Gastrocnemius medialis (tissue), 4 donors: ENCODE measurements at regions not wholly inside any gene's neighbourhood (a gene's known extent, or its start where the extent isn't known, plus 50 kb on each side); places are given as distances from the start of the nearest gene placed in this dataset.

Source experiments
- ATAC-seq, 2 donors: fragments of 150-250 bp; one replicate each; pipeline ENCODE4 v1.9.1; 2016
- DNase-seq, 2 donors: peaks; one replicate each; pipeline ENCODE4 v3.0.0-alpha.2; 2019
- H3K27ac ChIP-seq, 4 donors: fragments of 200-600 bp; sonication (generic); 1 replicate in 1 of 4; 2 replicates in 3 of 4; pipeline ENCODE4 v1.5.1; 2016 to 2018; ENCODE audit warnings: mild to moderate bottlenecking in 2 of 4, moderate library complexity in 1 of 4
- H3K27me3 ChIP-seq, 3 donors: fragments of 200-600 bp; sonication (generic) in 2 of 3; 1 replicate in 1 of 3; 2 replicates in 2 of 3; pipeline versions ENCODE4 v1.5.1 to v1.6.0; 2016 to 2019; ENCODE audit warnings: mild to moderate bottlenecking in 1 of 3, moderate library complexity in 1 of 3
- H3K36me3 ChIP-seq, 2 donors: fragments of 200-600 bp; sonication (generic) in 1 of 2; one replicate each; pipeline ENCODE4 v1.5.1; 2017 to 2018
- H3K4me1 ChIP-seq, 2 donors: fragments of 200-600 bp; sonication (generic) in 1 of 2; one replicate each; pipeline ENCODE4 v1.5.1; 2016 to 2017; ENCODE audit warnings: mild to moderate bottlenecking in 2 of 2
- H3K4me3 ChIP-seq, 4 donors: fragments of 200-600 bp; sonication (generic) in 3 of 4; 1 replicate in 1 of 4; 2 replicates in 3 of 4; pipeline ENCODE4 v1.5.1; 2016 to 2019; ENCODE audit warnings: mild to moderate bottlenecking in 2 of 4
- H3K9me3 ChIP-seq, 3 donors: fragments of 200-600 bp; sonication (generic) in 2 of 3; 1 replicate in 1 of 3; 2 replicates in 2 of 3; pipeline ENCODE4 v1.5.1; 2016 to 2019
- POLR2A ChIP-seq, 2 donors: fragments of 450-650 bp; IDR thresholded peaks; one replicate each; pipeline ENCODE4 v1.6.1; 2017; ENCODE audit warnings: antibody characterized with exemption in 2 of 2, mild to moderate bottlenecking in 2 of 2, moderate library complexity in 2 of 2
- in situ Hi-C, 4 donors: fragments of 200-750 bp; cut with MboI; loops; one replicate each; pipeline versions ENCODE4 v1.15.0 to v1.8.0; 2017; ENCODE audit warnings: low sequenced_read_pairs in 4 of 4
- intact Hi-C: fragments of 100-400 bp; cut with DNase I; formaldehyde crosslinking; loops from one replicate; pipeline ENCODE4 v1.15.1; 2023; ENCODE audit warnings: low total_unique reads
- TF ChIP-seq, protein P1 (sequence below), 5 experiments: fragments of 450-650 bp in 3 of 5; fragments of 200-600 bp in 2 of 5; sonication (generic) in 2 of 5; IDR thresholded peaks in 4 of 5; conservative IDR thresholded peaks in 1 of 5; 1 replicate in 4 of 5; 2 replicates in 1 of 5; pipeline ENCODE4 v1.5.1; 2016 to 2019; ENCODE audit warnings: antibody characterized with exemption in 5 of 5, mild to moderate bottlenecking in 3 of 5, moderate library complexity in 3 of 5

DNA sequence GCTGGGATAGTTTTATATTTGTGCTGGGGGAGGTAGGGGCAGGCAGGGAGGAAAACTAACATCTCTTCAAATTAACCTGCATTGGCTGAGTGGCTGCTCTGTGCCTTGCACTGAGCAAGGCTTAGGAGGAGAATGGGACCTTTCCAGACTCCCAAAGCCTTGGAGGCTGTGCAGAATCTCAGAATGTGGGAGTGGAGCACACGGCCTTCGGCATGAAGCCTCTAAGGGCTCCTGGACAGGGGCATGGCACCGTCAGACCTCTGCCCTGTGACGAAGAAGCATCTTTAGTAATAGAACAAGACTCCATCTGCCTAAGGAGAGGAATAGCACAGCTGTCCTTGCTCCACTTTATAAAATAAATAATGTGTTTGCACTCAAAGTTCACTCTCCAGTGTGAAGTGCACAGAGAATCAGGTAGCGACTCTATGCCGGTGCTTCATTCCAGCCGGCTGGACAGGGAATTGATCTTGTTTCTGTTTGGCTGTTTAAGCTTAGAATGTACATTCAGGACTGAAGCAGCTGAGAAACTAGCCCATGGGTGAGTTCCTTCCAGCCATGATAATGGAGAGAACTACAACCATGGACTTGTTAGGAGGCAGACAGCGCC lies 228.5 kb upstream of the ADAMTS9 start:
- H3K4me1 ChIP-seq, result peaks cover 11 to 12% of the 10 kb centered on the region in 2 donors
- TF ChIP-seq, protein P1, sequence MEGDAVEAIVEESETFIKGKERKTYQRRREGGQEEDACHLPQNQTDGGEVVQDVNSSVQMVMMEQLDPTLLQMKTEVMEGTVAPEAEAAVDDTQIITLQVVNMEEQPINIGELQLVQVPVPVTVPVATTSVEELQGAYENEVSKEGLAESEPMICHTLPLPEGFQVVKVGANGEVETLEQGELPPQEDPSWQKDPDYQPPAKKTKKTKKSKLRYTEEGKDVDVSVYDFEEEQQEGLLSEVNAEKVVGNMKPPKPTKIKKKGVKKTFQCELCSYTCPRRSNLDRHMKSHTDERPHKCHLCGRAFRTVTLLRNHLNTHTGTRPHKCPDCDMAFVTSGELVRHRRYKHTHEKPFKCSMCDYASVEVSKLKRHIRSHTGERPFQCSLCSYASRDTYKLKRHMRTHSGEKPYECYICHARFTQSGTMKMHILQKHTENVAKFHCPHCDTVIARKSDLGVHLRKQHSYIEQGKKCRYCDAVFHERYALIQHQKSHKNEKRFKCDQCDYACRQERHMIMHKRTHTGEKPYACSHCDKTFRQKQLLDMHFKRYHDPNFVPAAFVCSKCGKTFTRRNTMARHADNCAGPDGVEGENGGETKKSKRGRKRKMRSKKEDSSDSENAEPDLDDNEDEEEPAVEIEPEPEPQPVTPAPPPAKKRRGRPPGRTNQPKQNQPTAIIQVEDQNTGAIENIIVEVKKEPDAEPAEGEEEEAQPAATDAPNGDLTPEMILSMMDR (IDR thresholded peaks at IDR 0.05 in 4 of 5, conservative IDR thresholded peaks at IDR 0.05 in 1 of 5), result no peak
- no peaks in the 10 kb centered on the region for H3K27me3 ChIP-seq
- peak overlapping the region; percentile 2 to 50 (median 28) for H3K27ac ChIP-seq
- DNase-seq, result no peak
- intact Hi-C loops (no loop called here), in situ Hi-C loops (no loop called here)
- no peak for ATAC-seq
- no peaks in the 10 kb centered on the region for H3K9me3 ChIP-seq
- H3K36me3 ChIP-seq, result no peaks in the 10 kb centered on the region
- H3K4me3 ChIP-seq, result no peak overlapping the region

DNA sequence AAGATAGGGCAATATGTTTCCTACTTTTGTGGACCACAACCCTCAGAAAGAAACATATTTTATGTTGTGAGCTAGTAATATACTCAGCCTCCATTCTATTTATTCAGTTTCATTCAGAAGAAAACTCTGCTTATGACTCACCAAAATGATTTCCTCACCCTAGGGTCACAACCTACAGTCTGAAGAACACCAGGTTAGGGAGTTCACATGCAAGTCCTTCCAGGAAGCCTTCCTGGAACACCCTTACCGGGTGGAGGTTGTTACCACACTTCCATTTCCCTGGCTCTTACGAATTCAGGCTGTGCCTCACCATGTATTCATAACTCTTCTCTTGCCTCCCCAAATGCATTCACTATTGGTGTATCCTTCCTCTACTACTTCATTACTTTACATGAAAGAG lies 228.0 kb upstream of the ADAMTS9 start:
- TF ChIP-seq POLR2A (IDR thresholded peaks at IDR 0.05), result no peak
- TF ChIP-seq, protein P1 (IDR thresholded peaks at IDR 0.05 in 4 of 5, conservative IDR thresholded peaks at IDR 0.05 in 1 of 5), result no peak
- H3K27ac ChIP-seq, result peak overlapping the region in 3 of 4 donors; percentile 2 to 50 (median 37)
- peaks cover 11 to 12% of the 10 kb centered on the region in 2 donors for H3K4me1 ChIP-seq
- no peak for DNase-seq
- intact Hi-C loops (no loop called here), in situ Hi-C loops (no loop called here)
- H3K27me3 ChIP-seq, result no peaks in the 10 kb centered on the region
- H3K4me3 ChIP-seq, result no peak overlapping the region
- H3K36me3 ChIP-seq, result no peaks in the 10 kb centered on the region
- no peaks in the 10 kb centered on the region for H3K9me3 ChIP-seq
- ATAC-seq, result peak; percentile 56 to 66

DNA sequence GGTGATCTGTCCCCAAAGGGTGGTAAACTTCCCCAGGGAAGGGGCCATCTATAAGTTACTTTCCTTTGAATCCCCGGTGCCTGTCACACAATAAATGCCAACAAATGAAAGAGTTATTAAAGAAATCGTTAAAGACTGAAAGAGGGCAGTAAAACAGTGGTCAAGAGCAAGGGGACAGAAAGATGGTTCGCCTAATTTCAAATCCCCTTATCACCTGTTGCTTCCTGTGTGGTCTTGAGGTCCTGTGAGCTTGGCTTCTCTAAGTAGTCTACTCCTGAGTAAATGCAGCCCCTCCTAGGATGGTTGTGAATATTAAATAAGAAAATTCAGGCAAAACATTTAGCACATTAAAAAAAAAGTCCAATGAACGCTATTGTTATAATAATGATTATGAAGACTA lies 225.7 kb upstream of the ADAMTS9 start:
- in situ Hi-C loops, result no loop called here
- ATAC-seq (no peak), DNase-seq (no peak)
- Histone ChIP-seq H3K4me1 (peaks cover 12 to 26% of the 10 kb centered on the region in 2 donors), H3K36me3 (no peaks in the 10 kb centered on the region), H3K27me3 (no peaks in the 10 kb centered on the region), H3K4me3 (no peak overlapping the region), H3K27ac (no peak overlapping the region), H3K9me3 (no peaks in the 10 kb centered on the region)
- TF ChIP-seq, protein P1 (IDR thresholded peaks at IDR 0.05 in 4 of 5, conservative IDR thresholded peaks at IDR 0.05 in 1 of 5), result no peak
- intact Hi-C loops, result no loop called here

DNA sequence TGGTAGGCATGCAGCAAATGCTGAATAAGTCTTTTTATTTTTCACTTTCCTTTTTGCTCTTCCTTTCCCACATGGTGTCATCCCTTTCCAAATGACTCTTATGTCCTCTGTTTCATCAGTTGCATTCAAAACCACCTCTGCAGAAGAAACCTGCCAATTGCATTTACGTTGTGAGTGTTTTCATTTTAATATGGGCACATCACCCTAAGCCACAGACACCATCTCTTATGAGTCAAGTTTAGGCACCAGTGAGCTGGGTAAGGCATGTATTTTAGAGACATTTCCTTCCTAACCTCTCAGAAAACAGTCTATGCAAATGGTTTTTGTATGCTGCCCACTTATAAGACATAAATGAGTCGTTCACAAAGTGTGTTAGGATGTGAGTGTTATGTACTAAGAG lies 223.3 kb upstream of the ADAMTS9 start:
- TF ChIP-seq, protein P1 (IDR thresholded peaks at IDR 0.05 in 4 of 5, conservative IDR thresholded peaks at IDR 0.05 in 1 of 5), result no peak
- no peak for TF ChIP-seq POLR2A (IDR thresholded peaks at IDR 0.05)
- in situ Hi-C loops (no loop called here), intact Hi-C loops (no loop called here)
- no peaks in the 10 kb centered on the region for H3K36me3 ChIP-seq
- no peak overlapping the region for H3K4me3 ChIP-seq
- ATAC-seq (no peak), DNase-seq (no peak)
- H3K27ac ChIP-seq, result no peak overlapping the region
- peaks cover 6 to 24% of the 10 kb centered on the region in 2 donors for H3K4me1 ChIP-seq
- no peaks in the 10 kb centered on the region for H3K27me3 ChIP-seq
- no peaks in the 10 kb centered on the region for H3K9me3 ChIP-seq
